Glomerular endothelial cell (primary cell): ENCODE measurements at regions not wholly inside any gene's neighbourhood (a gene's known extent, or its start where the extent isn't known, plus 50 kb on each side); places are given as distances from the start of the nearest gene placed in this dataset.
"Not testable (repeated sequence)": the region's sequence is repeated elsewhere in the genome, so short reads cannot be mapped to it uniquely, and the experiment has no call there.

Source experiments
- DNase-seq: peaks from one replicate; pipeline ENCODE4 v3.0.0-alpha.2; 2011; ENCODE audit warnings: low read depth, low spot score; ENCODE audit errors: extremely low read depth

- no peak for DNase-seq
Measured at GRCh38 chr6:81373414-81373813, 379.1 kb downstream of the TENT5A start.

DNA sequence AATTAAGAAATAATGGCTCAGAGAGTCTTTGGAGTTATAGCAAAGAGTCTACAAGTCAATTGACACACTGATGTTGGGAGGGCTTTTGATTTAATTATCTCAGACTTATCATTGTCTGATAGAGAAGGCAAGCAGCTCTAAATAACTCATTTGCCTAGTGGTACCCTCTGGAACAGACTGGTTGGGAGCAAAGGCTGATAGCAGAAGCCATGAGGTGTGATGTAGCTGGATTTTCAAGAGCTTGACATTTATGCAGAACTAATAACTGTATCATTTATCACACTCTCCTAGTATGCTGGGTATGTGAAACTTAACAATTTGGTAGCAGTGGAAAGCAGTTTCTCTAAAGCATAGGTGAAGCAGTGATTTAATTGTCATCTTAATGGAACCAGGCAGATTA lies 380.6 kb downstream of the TENT5A start:
- no peak for DNase-seq

- no peak for DNase-seq
Measured at GRCh38 chr6:81366972-81367371, 385.5 kb downstream of the TENT5A start.

DNA sequence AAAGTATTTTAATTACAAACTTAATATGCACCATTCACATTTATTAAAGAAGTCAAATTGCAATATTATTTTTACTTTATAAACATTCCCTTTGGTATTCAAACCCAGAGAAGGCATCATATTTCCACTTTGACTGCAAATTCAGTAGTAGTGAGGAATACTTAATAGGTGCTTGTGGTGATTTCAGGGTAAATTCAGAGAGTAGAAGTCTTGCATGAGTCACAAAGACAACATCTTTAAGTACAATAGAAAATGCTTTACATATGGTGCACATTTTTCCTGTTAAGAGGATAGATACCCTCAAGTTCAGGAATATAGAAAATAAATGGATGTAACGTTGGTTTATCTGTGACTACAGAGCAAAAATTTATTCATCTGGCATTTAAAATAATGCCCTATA lies 390.2 kb downstream of the TENT5A start:
- no peak for DNase-seq

DNA sequence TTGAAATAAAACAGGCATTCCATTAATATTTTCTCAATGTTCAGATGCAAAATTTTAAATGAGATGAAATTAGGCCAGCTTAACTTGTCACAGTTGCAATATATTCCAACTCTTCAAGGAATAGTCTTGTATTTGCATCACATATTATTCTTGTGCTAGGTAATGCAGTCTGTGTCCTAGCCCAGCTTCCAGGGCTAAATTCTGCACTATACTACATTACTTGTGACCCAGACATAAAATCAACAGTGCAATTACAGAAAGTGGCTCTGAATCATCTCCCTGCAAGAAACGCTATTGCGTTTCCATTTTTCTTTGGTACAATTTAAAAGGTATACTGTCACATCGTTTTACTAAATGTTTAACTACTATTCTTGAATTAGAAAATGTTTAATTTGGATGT lies 399.2 kb downstream of the TENT5A start:
- DNase-seq, result no peak

DNA sequence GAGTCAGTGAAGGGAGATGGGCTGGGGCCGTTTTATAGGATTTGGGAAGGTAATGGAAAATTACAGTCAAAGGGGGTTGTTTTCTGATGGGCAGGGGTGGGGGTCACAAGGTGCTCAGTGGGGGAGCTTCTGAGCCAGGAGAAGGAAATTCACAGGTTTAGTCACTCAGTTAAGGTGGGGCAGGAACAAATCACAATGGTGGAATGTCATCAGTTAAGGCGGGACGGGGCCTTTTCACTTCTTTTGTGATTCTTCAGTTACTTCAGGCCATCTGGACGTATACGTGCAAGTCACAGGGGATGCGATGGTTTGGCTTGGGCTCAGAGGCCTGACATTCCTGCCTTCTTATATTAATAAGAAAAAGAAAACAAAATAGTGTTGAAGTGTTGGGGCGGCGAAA lies 408.5 kb downstream of the TENT5A start:
- DNase-seq, result not testable (repeated sequence)

GRCh38 chr6:81340946-81341345 lies 411.5 kb downstream of the TENT5A start:
- DNase-seq, result no peak

GRCh38 chr6:81331526-81331925 lies 421.0 kb downstream of the TENT5A start:
- DNase-seq, result no peak

- DNase-seq, result no peak
Measured at GRCh38 chr6:81328700-81329099, 423.8 kb downstream of the TENT5A start.

GRCh38 chr6:81326881-81327561 lies 425.5 kb downstream of the TENT5A start:
- DNase-seq, result no peak

DNA sequence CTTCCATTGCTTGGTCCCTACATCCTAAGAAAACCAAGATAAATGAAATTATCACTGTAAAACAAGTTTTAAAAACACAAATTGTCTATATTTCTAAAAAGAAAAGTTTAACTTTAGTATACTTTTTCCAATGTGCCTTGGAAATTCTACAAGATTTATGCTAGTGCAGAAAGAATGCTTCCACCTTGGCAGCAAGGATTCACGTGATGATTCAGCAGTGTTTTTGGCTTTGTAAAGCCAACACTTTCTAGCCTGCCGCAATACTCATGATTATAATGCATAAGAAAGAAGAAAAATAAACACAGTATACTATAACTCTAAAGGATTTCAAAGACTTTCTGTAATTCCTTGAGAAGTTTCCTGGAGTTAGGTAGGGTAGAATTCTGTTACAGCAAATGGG lies 442.7 kb downstream of the TENT5A start:
- no peak for DNase-seq

GRCh38 chr6:81308577-81309279 lies 443.8 kb downstream of the TENT5A start:
- no peak for DNase-seq

DNA sequence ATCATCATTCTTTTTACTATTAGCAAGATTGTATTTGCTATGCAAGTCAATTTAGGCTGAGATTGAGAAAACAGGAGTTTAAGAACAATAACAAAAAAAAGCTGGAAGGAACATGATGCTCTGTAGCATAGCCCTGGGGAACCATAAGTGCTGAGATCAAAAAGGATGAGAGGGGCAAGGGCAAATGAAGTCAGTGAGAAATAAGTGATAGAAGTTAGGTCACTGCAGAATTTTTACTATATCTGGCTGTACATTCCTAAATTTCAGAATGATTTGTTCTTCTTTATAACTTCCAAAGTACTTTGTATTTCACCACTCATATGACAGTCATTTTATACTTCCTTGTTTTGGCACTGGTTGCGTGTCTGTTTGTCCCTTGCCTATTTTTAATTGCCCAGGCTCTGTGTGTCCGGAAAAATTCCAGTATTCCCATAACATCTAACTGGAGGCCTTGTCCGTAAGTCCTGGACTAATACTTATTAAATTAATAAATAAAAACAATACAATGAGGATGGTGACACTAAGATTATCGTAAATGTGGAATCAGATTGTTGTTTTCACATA lies 444.7 kb downstream of the TENT5A start:
- no peak for DNase-seq

DNA sequence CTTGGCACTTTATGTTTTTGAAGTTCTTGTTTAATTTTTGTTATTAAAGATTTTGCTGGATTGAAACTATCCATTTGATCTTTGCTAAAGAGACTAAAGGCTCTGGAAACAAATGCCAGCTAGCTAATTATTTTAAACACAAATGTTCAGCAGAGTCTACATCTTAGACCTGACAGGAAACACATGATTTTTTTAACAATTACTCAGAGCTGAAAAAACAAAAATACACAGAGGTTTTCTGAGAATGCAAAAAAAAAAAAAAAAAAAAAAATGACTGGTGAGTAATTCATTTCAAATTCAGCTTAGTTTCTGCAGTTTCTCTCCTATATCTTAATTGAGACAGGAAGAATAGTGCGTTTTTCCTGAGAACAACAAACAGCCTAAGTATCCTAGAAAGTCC lies 448.0 kb downstream of the TENT5A start:
- peak; percentile 22 for DNase-seq

GRCh38 chr6:81300961-81301360 lies 451.5 kb downstream of the TENT5A start:
- DNase-seq, result no peak

DNA sequence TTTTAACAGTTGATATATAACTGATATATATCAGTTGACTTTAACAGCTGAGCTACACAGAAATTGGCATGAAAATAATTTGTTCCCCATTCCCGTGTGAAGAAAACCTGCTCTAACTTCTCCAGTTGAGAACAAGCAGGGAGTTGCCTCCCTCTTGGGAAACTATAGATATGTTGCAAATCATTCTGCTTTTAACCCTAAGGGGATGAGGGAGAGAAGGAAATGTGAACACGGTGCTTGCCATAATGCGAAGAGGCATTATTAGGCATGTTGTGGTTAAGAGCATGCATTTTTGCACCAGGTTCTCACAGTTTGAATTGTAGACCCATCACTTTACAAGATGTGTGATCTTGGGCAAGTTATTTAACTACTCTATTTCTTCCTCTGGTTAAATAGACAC lies 453.7 kb downstream of the TENT5A start:
- DNase-seq, result no peak

- DNase-seq, result no peak
Measured at GRCh38 chr6:81295310-81295709, 457.2 kb downstream of the TENT5A start.

DNA sequence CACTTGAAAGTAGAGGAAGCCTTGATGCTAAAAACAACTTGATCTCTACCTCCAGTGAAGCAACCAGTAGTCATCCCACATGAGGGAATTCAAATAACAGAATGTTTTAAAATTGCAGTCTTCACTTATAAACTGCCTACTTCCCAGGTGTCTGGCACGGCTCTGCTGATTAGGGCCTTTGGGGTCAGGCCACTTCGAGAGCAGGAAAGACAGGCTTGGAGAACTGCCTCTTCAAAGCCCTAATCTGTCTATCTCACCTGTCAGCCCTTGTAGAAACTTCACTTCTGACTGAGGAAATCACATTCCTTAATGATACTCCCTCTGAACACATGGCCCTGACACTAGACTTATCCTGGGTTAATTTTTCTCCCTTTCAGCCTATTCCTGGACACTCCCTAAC lies 458.6 kb downstream of the TENT5A start:
- DNase-seq, result no peak

GRCh38 chr6:81289229-81289628 lies 463.3 kb downstream of the TENT5A start:
- DNase-seq, result no peak

DNA sequence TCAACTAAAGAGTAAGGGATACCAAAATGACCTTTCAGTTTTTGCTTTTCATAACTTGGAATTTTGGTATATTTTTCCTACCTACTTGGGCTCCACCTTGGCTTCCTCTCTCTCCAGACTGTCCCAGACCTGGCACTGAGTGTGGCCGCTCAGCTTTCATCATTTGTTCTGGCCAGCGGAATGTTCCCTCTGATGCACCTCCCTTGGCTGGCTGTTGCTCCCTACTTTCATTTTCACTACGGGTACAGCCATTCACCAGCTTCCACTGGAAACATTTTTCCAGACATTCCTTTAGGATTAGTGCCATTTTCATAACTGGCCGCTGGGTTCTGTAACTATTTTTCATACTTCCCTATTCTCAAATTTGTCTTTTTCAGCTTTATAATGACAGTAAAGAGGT lies 487.4 kb downstream of the TENT5A start:
- DNase-seq, result no peak

DNA sequence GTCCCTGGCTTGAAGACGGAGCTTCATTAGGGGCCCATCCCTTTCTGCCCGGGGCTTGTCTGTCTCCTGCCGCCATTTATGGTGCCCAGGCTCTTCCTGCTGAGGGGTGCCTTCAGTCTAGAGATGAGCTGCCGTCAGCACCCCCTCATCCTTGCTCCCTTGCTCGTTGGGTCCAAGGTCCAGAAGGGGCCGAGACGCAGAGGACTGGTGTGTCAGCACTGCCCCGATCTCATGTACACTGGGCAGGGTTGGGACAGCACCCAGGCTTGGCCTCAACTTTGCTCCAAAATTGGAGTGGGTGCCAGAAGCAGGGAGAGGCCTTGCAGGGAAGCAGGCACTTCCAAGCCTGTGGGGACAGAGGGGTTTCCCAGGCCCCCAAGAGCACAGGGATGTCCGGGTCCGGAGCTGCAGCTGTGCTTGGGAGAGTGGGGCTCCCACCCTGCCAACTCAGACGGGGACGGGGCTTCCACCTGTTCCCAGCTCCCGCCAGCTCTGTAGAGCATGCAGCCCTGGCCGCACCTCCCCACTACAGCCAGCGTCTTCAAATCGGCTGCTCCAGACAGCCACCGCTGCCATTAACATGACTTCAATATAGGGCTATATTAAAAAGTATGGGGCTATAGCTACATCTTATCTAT lies 488.8 kb downstream of the TENT5A start:
- DNase-seq, result no peak

GRCh38 chr6:81262656-81263055 lies 489.8 kb downstream of the TENT5A start:
- DNase-seq, result no peak
